ENCODE measurements at regions not wholly inside any gene's neighbourhood (a gene's known extent, or its start where the extent isn't known, plus 50 kb on each side); places are given as distances from the start of the nearest gene placed in this dataset.

DNA sequence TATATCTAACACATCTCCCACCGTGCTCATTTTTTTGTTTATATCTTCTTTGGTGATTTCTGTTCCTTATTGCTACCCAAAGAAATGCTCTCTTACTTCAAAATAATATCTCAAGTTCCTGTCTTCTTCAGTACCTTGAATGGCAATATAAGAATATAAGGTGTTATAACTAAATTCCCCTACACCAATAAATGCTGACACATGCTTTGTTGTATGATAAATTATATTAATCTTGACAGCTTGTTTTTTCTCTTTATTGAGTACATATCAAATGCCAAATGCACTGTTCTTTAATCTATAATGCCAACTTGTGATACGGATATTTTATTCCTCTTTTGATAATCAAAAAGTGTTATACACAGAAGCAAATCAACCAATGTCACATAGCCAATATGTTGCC lies 540.3 kb downstream of the PYDC2 start:
- Histone ChIP-seq H3K36me3 (no peaks in the 10 kb centered on the region), H3K4me1 (no peaks in the 10 kb centered on the region), H3K27ac (no peak overlapping the region), H3K4me3 (no peak overlapping the region), H3K9me3 (no peaks in the 10 kb centered on the region), H3K27me3 (no peaks in the 10 kb centered on the region)
- TF ChIP-seq POLR2A (IDR thresholded peaks at IDR 0.05) (no peak), POLR2AphosphoS5 (IDR thresholded peaks at IDR 0.05) (no peak), EP300 (IDR thresholded peaks at IDR 0.05) (no peak)
- TF ChIP-seq, protein P1, sequence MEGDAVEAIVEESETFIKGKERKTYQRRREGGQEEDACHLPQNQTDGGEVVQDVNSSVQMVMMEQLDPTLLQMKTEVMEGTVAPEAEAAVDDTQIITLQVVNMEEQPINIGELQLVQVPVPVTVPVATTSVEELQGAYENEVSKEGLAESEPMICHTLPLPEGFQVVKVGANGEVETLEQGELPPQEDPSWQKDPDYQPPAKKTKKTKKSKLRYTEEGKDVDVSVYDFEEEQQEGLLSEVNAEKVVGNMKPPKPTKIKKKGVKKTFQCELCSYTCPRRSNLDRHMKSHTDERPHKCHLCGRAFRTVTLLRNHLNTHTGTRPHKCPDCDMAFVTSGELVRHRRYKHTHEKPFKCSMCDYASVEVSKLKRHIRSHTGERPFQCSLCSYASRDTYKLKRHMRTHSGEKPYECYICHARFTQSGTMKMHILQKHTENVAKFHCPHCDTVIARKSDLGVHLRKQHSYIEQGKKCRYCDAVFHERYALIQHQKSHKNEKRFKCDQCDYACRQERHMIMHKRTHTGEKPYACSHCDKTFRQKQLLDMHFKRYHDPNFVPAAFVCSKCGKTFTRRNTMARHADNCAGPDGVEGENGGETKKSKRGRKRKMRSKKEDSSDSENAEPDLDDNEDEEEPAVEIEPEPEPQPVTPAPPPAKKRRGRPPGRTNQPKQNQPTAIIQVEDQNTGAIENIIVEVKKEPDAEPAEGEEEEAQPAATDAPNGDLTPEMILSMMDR (IDR thresholded peaks at IDR 0.05): no peak
- intact Hi-C loops (cut with DNase I; ENCODE audit: low total_unique reads): no loop called here
- 31 to 66% (median 48%) methylated on average over 2 of the region's 2 CpGs for WGBS, 5 donors
- no peak for DNase-seq

DNA sequence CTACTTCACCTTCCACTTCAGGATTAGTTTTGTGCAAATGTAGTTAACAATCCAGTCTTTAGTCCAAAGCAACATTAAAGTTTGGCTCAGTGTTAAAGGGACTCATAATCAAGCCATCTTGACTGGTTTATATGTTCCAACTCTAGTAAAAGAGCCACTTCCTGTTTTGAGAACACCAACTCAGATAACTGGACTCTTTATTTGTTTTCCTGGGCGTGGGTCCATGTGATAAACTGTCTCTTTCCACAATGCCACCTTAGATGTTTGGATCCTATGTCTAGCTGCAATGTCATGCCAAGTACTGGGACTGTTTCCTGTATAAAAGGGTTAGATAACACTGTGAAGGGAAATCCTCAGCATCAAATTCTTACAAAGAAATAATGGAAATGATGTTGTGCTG lies 545.0 kb downstream of the PYDC2 start:
- H3K9me3 ChIP-seq: peaks cover 0 to 7% (median 0%) of the 10 kb centered on the region in 4 donors
- H3K27me3 ChIP-seq: no peaks in the 10 kb centered on the region
- TF ChIP-seq EP300 (IDR thresholded peaks at IDR 0.05) (no peak), POLR2AphosphoS5 (IDR thresholded peaks at IDR 0.05) (no peak), POLR2A (IDR thresholded peaks at IDR 0.05) (no peak)
- TF ChIP-seq, protein P1 (IDR thresholded peaks at IDR 0.05): no peak
- no peak for DNase-seq
- no peaks in the 10 kb centered on the region for H3K4me1 ChIP-seq
- H3K4me3 ChIP-seq: no peak overlapping the region
- no peak overlapping the region for H3K27ac ChIP-seq
- H3K36me3 ChIP-seq: no peaks in the 10 kb centered on the region
- intact Hi-C loops (cut with DNase I; ENCODE audit: low total_unique reads): no loop called here
- 4 to 30% (median 10%) methylated on average over 1 of the region's 1 CpG for WGBS, 5 donors

DNA sequence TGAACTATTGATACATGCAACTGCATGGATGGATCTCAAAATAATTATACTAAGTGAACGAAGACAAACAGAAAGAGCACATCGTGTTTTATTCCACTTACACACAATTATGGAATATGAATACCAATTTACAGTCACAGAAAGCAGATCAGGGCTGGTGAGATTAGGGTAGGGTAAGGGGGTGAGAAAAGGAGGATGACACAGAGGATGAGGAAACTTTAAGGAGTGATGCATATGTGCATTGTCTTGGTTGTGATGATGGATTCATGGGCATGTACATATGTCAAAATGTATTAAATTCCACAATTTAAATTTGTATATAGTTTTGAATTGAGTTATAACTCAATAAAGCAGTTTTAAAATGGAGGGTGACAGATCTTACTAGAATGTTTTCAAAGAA lies 548.9 kb downstream of the PYDC2 start:
- H3K36me3 ChIP-seq: no peaks in the 10 kb centered on the region
- no peak for DNase-seq
- no peak overlapping the region for H3K4me3 ChIP-seq
- H3K4me1 ChIP-seq: no peaks in the 10 kb centered on the region
- intact Hi-C loops (cut with DNase I; ENCODE audit: low total_unique reads): no loop called here
- peaks cover 0 to 18% (median 0%) of the 10 kb centered on the region in 4 donors for H3K9me3 ChIP-seq
- H3K27me3 ChIP-seq: no peaks in the 10 kb centered on the region
- 74 to 85% (median 84%) methylated on average over 2 of the region's 2 CpGs for WGBS, 5 donors
- H3K27ac ChIP-seq: no peak overlapping the region
- TF ChIP-seq, protein P1 (IDR thresholded peaks at IDR 0.05): no peak
- no peak for TF ChIP-seq POLR2A (IDR thresholded peaks at IDR 0.05)

DNA sequence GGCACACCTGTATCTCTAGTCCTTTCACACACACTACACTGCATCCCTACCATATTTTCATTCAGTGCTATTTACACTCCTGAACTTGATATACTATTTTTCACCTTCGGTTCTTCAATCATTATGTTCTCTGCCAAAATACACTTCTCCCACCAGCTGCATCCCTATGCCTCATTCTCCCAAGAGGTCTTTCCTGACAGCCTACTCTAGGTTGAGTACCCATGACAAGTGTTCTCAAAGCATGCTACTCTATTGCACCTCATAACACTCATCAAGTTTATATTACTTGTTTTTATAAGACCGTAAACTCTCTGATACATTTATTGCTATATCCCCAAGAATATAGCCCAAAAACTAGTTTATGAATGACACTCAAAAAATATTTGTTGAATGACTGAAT lies 549.5 kb downstream of the PYDC2 start:
- no peak for TF ChIP-seq POLR2AphosphoS5 (IDR thresholded peaks at IDR 0.05)
- TF ChIP-seq, protein P1 (IDR thresholded peaks at IDR 0.05): no peak
- TF ChIP-seq EP300 (IDR thresholded peaks at IDR 0.05): no peak
- TF ChIP-seq POLR2A (IDR thresholded peaks at IDR 0.05): no peak
- DNase-seq: no peak
- Histone ChIP-seq H3K36me3 (no peaks in the 10 kb centered on the region), H3K4me1 (no peaks in the 10 kb centered on the region), H3K27me3 (no peaks in the 10 kb centered on the region), H3K27ac (no peak overlapping the region), H3K4me3 (no peak overlapping the region), H3K9me3 (peaks cover 0 to 18% (median 0%) of the 10 kb centered on the region in 4 donors)
- WGBS, 5 donors: 45 to 61% (median 48%) methylated on average over 2 of the region's 2 CpGs
- intact Hi-C loops (cut with DNase I; ENCODE audit: low total_unique reads): no loop called here

All from stomach (tissue), 8 donors.